NCI-H345 treated with DMSO at 0.1 percent for 48 hours (cell line): ENCODE measurements at regions not wholly inside any gene's neighbourhood (a gene's known extent, or its start where the extent isn't known, plus 50 kb on each side); places are given as distances from the start of the nearest gene placed in this dataset.
"Not testable (repeated sequence)": the region's sequence is repeated elsewhere in the genome, so short reads cannot be mapped to it uniquely, and the experiment has no call there.

ENCODE experiments used
- DNase-seq: peaks from one replicate; lab custom pipeline; 2025; ENCODE audit not compliant: unreplicated experiment; lab: John Stamatoyannopoulos, UW

- DNase-seq, result no peak
Measured at GRCh38 chr1:208344202-208344857, 100.1 kb upstream of the PLXNA2 start.

- DNase-seq, result no peak
Measured at GRCh38 chr1:208347191-208347590, 103.0 kb upstream of the PLXNA2 start.

GRCh38 chr1:208349694-208350330 is 105.6 kb upstream of the PLXNA2 start:
- DNase-seq, result no peak

GRCh38 chr1:208350815-208351214 is 106.6 kb upstream of the PLXNA2 start:
- no peak for DNase-seq

- DNase-seq, result no peak
Measured at GRCh38 chr1:208351838-208352237, 107.7 kb upstream of the PLXNA2 start.

GRCh38 chr1:208353797-208354196 is 109.6 kb upstream of the PLXNA2 start:
- DNase-seq, result not testable (repeated sequence)

- no peak for DNase-seq
Measured at GRCh38 chr1:208357644-208358507, 113.7 kb upstream of the PLXNA2 start.

- DNase-seq, result no peak
Measured at GRCh38 chr1:208358651-208359050, 114.5 kb upstream of the PLXNA2 start.

- no peak for DNase-seq
Measured at GRCh38 chr1:208362011-208362410, 117.8 kb upstream of the PLXNA2 start.

GRCh38 chr1:208366559-208366958 is 122.4 kb upstream of the PLXNA2 start:
- DNase-seq, result no peak

- DNase-seq, result no peak
Measured at GRCh38 chr1:208369045-208369444, 124.9 kb upstream of the PLXNA2 start.

- no peak for DNase-seq
Measured at GRCh38 chr1:208369658-208370057, 125.5 kb upstream of the PLXNA2 start.

- DNase-seq, result no peak
Measured at GRCh38 chr1:208374391-208374941, 130.3 kb upstream of the PLXNA2 start.

GRCh38 chr1:208381481-208381880 is 137.3 kb upstream of the PLXNA2 start:
- no peak for DNase-seq

- DNase-seq, result no peak
Measured at GRCh38 chr1:208387908-208388811, 144.0 kb upstream of the PLXNA2 start.

- DNase-seq, result no peak
Measured at GRCh38 chr1:208393416-208393815, 149.2 kb upstream of the PLXNA2 start.

- no peak for DNase-seq
Measured at GRCh38 chr1:208393826-208394225, 149.6 kb upstream of the PLXNA2 start.

GRCh38 chr1:208397286-208397685 is 153.1 kb upstream of the PLXNA2 start:
- DNase-seq, result no peak

GRCh38 chr1:208405014-208405413 is 160.8 kb upstream of the PLXNA2 start:
- no peak for DNase-seq

GRCh38 chr1:208409176-208409575 is 165.0 kb upstream of the PLXNA2 start:
- no peak for DNase-seq

- no peak for DNase-seq
Measured at GRCh38 chr1:208410409-208410808, 166.2 kb upstream of the PLXNA2 start.
